ENCODE measurements at regions not wholly inside any gene's neighbourhood (a gene's known extent, or its start where the extent isn't known, plus 50 kb on each side); places are given as distances from the start of the nearest gene placed in this dataset.

DNA sequence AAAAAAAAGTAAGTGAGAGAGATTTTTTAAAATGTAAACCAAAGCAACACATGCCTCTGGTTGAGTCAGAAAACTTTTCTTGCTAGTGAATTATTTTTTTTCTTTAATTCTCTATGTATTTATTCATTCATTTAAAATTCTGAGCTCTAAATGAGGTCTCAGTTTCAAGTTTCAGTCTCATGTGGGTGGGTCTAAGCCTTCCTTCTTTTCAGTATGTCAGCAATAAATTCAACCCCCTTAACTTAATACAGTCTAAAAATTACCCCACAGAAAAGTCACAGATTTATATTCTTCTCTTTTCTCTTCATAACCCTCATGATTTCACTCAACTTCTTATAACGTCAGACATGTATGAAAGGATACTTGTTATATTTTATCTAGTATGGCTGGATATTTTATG, 663.3 kb upstream of the PTCHD4 start:
- H4K91ac ChIP-seq (ENCODE audit: insufficient read length, low read depth, low read length), result no peak overlapping the region
- H3K18ac ChIP-seq (ENCODE audit: insufficient read length, low read depth, low read length), result no peak overlapping the region
- H2AFZ ChIP-seq (ENCODE audit: low read length), result no peak overlapping the region
- no peaks in the 10 kb centered on the region for H3K4me1 Mint-ChIP-seq
- H2BK12ac ChIP-seq (ENCODE audit: insufficient read length, low read depth, low read length), result no peak overlapping the region
- no peak for DNase-seq
- no peak overlapping the region for H3K56ac ChIP-seq (ENCODE audit: insufficient read length, low read depth, low read length)
- H2BK5ac ChIP-seq (ENCODE audit: insufficient read length, low read length), result no peak overlapping the region
- H2BK120ac ChIP-seq (ENCODE audit: low read depth, low read length, poor library complexity, severe bottlenecking), result no peak overlapping the region
- no peak overlapping the region for H2BK20ac ChIP-seq (ENCODE audit: low read depth, low read length, poor library complexity, severe bottlenecking)
- H3K27me3 ChIP-seq (ENCODE audit: insufficient read depth, low read length), result no peaks in the 10 kb centered on the region
- no peaks in the 10 kb centered on the region for H3K79me1 ChIP-seq (ENCODE audit: insufficient read depth, low read depth, low read length, poor library complexity, severe bottlenecking)
- no peak overlapping the region for H3K9ac ChIP-seq (ENCODE audit: extremely low read depth, insufficient read length, low read length)
- no CpG with 5 or more reads among the region's 1 CpG for WGBS (ENCODE audit: extremely low coverage, insufficient read length, low lambda C conversion rate)
- no peak overlapping the region for H3K4me2 ChIP-seq (ENCODE audit: insufficient read depth, insufficient read length, low read length)
- H3K9me3 Mint-ChIP-seq, result no peaks in the 10 kb centered on the region; a peak in 3 of 5 replicates
- H2AK5ac ChIP-seq (ENCODE audit: insufficient read length, low read length), result no peak overlapping the region
- H2BK15ac ChIP-seq (ENCODE audit: low read depth, low read length), result no peak overlapping the region
- H3K79me2 ChIP-seq (ENCODE audit: insufficient read depth, low read length), result no peaks in the 10 kb centered on the region
- no peaks in the 10 kb centered on the region for H3K36me3 Mint-ChIP-seq (ENCODE audit: insufficient read depth in 1 of 3, low read depth in 3 of 3)
- no peaks in the 10 kb centered on the region for H4K20me1 ChIP-seq (ENCODE audit: control insufficient read depth, insufficient read depth, insufficient read length)
- no peak overlapping the region for H4K5ac ChIP-seq (ENCODE audit: insufficient read length, low read depth, low read length)
- no peak overlapping the region for H4K8ac ChIP-seq (replicated peaks; ENCODE audit: insufficient read length, low read depth, low read length)
- H3K4ac ChIP-seq (ENCODE audit: low read depth, low read length), result no peak overlapping the region
- no peaks in the 10 kb centered on the region for H3K9me3 ChIP-seq (ENCODE audit: control insufficient read depth, low read depth, low read length)
- TF ChIP-seq, protein P1, sequence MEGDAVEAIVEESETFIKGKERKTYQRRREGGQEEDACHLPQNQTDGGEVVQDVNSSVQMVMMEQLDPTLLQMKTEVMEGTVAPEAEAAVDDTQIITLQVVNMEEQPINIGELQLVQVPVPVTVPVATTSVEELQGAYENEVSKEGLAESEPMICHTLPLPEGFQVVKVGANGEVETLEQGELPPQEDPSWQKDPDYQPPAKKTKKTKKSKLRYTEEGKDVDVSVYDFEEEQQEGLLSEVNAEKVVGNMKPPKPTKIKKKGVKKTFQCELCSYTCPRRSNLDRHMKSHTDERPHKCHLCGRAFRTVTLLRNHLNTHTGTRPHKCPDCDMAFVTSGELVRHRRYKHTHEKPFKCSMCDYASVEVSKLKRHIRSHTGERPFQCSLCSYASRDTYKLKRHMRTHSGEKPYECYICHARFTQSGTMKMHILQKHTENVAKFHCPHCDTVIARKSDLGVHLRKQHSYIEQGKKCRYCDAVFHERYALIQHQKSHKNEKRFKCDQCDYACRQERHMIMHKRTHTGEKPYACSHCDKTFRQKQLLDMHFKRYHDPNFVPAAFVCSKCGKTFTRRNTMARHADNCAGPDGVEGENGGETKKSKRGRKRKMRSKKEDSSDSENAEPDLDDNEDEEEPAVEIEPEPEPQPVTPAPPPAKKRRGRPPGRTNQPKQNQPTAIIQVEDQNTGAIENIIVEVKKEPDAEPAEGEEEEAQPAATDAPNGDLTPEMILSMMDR (conservative IDR thresholded peaks at IDR 0.05), result no peak
- H3K4me1 ChIP-seq (ENCODE audit: insufficient read depth, low read length), result no peaks in the 10 kb centered on the region
- H3K23ac ChIP-seq (ENCODE audit: insufficient read length, low read depth, low read length), result no peak overlapping the region
- H3K23me2 ChIP-seq (ENCODE audit: insufficient read length, low read depth, low read length, poor library complexity, severe bottlenecking), result no peaks in the 10 kb centered on the region
- no peak overlapping the region for H3T11ph ChIP-seq (ENCODE audit: low read length)
- H3K4me3 Mint-ChIP-seq, result no peak overlapping the region
- no peak overlapping the region for H3K27ac ChIP-seq (ENCODE audit: insufficient read length, low read depth, low read length)
- H3K27ac Mint-ChIP-seq, result no peak overlapping the region
- no peaks in the 10 kb centered on the region for H3K27me3 Mint-ChIP-seq (ENCODE audit: low read depth)
- H3K14ac ChIP-seq (ENCODE audit: insufficient read depth, low read length), result no peak overlapping the region

Measured in H9 (cell line).